GM12872 (cell line): ENCODE measurements at regions not wholly inside any gene's neighbourhood (a gene's known extent, or its start where the extent isn't known, plus 50 kb on each side); places are given as distances from the start of the nearest gene placed in this dataset.

Experiments
- TF ChIP-seq, protein P1 (sequence below): IDR thresholded peaks from 3 replicates; pipeline ENCODE4 v1.5.1; 2011; ENCODE audit warnings: low read depth, mild to moderate bottlenecking, low read length, moderate library complexity; ENCODE audit not compliant: insufficient read depth

DNA sequence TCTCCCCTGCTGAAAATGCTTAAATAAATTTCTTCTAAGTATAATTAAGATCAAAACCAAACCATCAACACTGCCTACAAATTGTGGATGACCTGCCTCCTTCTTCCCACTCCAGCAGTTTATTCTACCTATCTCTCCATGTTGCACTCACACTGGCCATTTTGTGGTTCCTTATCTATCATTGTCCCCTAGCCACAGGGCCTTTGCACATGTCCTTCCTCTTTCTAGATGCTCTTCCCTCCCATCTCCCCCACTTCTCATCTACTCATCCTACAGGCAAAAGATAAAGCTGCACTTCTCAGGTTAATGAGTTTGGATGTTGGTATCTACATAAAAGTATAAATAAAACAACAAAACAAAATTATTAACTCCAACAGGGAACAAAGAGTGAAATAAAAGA is 70.6 kb upstream of the CCNG1 start:
- TF ChIP-seq, protein P1, sequence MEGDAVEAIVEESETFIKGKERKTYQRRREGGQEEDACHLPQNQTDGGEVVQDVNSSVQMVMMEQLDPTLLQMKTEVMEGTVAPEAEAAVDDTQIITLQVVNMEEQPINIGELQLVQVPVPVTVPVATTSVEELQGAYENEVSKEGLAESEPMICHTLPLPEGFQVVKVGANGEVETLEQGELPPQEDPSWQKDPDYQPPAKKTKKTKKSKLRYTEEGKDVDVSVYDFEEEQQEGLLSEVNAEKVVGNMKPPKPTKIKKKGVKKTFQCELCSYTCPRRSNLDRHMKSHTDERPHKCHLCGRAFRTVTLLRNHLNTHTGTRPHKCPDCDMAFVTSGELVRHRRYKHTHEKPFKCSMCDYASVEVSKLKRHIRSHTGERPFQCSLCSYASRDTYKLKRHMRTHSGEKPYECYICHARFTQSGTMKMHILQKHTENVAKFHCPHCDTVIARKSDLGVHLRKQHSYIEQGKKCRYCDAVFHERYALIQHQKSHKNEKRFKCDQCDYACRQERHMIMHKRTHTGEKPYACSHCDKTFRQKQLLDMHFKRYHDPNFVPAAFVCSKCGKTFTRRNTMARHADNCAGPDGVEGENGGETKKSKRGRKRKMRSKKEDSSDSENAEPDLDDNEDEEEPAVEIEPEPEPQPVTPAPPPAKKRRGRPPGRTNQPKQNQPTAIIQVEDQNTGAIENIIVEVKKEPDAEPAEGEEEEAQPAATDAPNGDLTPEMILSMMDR = no peak

DNA sequence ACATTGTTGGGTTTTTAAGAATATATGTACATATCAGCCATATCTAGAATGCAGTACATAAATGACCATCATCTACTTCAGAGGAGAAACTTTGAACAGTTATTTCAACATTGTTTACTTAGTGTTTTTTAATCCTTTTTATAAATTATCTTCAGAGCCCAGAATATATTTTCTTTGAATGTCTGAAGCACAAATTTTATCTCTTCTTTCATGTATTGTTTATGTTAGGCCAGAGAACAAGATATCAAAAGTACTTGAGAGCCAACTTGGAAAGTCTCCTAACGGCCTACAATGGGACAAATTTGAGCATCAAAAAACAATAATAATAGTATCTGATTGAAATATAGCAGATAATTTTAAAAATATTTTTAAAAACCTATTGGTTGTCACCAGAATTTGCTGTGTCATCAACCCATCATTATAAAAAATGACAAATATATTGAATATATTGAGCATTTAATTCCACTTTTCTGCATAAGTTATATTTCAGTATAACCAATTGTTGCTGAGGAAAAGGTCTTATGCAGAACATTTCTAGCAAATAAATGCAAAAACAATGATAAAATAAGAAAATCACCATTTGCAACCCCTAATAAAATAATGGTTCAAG is 67.5 kb upstream of the CCNG1 start:
- TF ChIP-seq, protein P1 = no peak

DNA sequence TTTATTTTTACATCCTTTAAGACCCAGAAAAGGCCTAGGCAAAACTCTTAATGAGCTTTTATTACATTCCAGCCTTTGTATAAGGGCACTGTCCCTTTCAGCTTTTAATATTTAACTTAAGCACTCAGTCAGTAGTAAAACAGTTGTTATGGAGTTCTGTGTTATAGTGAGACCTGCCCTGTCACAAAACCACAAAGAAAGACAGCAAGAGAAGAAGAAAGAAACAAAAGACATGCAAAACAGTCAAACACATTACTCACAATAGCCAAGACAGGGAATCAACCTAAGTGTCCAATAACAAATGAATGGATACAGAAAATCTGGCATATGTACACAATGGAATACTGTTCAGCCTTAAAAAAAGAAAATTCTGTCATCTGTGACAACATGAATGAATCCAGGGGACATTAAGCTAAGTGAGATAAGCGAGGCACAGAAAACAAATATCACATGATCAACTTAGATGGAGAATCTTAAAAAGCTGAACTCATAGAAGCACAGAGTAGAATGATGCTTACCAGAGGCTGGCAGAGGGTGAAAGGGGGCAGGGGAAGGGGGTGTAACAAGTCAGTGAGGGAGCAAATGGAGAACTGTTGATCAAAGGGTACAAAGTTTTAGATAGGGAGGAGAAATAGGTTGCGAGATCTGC is 63.8 kb upstream of the CCNG1 start:
- TF ChIP-seq, protein P1 = no peak

DNA sequence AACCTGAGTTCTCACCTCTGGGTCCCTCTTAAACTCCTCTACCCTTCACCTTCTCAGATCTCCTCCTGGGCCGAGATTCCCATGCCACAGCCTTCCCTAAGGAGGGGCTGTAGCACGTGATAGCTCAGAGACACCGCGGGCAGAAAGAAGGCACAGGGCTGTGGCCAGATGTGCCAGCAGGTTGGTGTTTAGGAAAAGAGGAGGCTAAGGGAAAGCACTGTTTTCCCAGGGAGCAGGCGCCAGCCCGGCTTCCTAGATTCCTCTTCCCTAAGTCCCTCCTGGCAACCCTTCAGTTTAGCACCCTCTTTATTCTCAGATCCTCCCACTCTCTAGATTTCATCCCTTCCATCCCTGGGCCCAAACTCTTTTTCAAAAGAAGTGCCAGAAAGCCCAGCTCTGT is 59.4 kb upstream of the CCNG1 start:
- TF ChIP-seq, protein P1 = no peak

DNA sequence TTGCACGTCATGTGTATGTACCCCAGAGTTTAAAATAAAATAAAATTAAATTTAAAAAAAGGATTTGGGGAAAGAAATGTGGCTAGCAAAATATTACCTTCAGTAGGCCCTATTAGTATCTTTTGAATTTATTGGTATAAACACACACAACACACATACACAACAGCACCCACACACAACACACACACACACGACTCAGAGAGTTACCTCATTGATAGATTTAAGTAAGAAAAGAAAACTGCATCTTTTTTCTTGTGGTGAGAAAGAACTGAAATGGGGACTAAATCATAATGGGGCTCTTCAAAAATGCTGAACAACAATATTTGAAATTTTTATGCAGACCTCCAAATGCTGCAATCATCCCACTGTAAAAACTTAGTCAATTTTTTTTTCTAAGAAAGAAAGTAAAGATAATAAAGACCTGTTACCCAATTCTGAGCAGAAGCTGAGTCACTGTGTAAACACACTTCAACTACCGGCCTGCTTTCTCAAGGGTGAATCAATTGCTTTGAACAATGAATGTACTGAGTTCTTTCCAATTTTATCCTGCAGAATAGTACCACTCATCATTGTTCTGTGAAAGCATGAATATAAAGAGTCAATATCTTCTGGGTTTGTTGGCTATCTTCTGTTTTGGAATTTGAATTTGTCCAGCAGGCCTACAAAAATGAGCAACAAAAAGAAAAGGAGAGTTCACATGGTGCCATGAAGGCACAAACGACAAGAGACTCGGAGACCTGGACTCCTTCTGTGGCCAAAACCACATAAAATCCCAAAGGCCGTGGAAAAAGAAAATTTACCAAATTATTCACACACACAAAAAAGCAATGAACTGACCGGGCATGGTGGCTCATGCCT is 57.9 kb upstream of the CCNG1 start:
- TF ChIP-seq, protein P1 = no peak

DNA sequence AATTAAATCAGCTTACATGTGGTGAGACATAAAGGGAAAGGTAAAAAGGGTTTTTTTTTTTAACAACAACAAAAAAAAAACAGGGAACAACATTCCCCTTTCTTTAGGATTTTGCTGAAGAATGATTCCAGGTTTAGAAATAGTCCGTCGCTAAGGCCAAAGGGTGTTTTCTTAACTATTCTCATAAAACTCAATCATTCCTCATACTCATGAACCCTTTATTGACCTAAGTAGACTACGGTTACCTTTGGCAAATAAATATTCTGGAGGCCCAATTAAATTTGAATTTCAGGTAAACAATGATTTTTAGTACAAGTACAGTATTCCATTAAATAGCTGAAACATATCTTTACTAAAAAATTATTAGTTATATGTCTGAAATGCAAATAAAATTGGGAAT is 55.6 kb upstream of the CCNG1 start:
- TF ChIP-seq, protein P1 = no peak

DNA sequence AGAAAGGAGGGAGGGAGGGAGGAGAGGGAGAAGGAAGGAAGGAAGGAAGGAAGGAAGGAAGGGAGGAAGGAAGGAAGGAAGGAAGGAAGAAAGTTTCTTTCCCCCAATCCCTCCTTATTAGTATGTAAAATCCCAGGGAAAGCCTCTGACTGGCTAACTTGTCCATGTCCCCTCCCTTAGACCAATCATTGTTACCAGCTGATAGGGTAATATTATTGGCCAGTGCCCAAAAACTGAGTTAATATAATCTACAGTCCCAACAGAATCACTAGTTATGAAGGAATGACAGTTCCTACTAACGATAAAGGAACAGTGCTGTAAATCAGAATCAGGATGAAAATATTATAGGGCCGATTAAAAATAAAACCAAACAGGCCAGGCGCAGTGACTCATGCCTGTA is 53.6 kb upstream of the CCNG1 start:
- TF ChIP-seq, protein P1 = no peak
